ENCODE measurements at regions not wholly inside any gene's neighbourhood (a gene's known extent, or its start where the extent isn't known, plus 50 kb on each side); places are given as distances from the start of the nearest gene placed in this dataset.
"Not testable (repeated sequence)": the region's sequence is repeated elsewhere in the genome, so short reads cannot be mapped to it uniquely, and the experiment has no call there.

GRCh38 chr12:97714107-97714563 lies 251.5 kb downstream of the RMST start:
- DNase-seq = no peak

- no peak for DNase-seq
These were observed 253.8 kb downstream of the RMST start for GRCh38 chr12:97716356-97716755.

DNA sequence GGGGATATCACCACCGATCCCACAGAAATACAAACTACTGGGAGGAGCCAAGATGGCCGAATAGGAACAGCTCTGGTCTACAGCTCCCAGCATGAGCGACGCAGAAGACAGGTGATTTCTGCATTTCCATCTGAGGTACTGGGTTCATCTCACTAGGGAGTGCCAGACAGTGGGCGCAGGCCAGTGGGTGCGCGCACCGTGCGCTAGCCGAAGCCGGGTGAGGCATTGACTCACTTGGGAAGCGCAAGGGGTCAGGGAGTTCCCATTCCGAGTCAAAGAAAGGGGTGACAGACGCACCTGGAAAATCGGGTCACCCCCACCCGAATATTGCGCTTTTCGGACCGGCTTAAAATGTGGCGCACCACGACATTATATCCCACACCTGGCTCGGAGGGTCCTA lies 261.2 kb downstream of the RMST start:
- DNase-seq = not testable (repeated sequence)

- no peak for DNase-seq
These were observed 282.9 kb downstream of the RMST start for GRCh38 chr12:97745406-97746101.

GRCh38 chr12:97748298-97748697 lies 285.7 kb downstream of the RMST start:
- no peak for DNase-seq

GRCh38 chr12:97751704-97752103 lies 289.1 kb downstream of the RMST start:
- no peak for DNase-seq

DNA sequence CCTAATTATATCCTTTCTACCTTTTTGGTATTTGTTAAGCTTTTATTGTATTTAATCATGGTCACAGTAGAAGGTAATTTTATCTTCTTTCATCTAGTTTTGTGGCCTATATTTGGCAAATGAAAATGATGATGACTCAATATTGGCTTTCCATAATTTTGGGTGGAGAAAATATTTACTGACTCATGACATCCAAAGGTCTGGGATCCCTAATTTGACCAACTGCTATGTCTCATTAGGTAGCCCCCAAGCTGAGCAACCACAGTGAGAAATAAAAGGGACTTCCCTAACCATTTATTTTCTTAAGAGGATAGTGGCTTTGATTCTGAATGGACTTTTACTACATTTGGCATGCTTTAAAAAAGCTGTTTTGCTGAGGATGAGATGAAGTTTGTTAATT lies 289.5 kb downstream of the RMST start:
- no peak for DNase-seq

DNA sequence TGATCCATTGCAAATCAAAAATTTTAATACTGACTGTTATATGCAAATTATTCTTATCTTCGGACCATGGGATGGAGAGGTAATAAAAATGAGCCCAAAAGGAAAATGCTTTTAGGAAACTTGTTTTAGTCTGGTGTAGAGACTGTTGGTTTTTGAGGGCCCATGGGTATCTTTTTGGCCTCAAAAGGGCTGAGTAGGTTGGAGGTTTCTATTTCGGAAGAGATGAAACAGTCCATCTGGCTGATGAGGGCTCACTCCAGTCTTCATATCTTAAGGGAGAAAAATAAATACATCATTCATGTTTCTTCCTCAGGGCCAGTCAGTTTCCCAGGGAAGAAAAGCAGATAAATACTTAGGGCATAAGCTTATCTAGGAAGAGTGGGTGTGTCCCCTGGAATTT lies 290.7 kb downstream of the RMST start:
- DNase-seq = no peak

GRCh38 chr12:97754306-97754705 lies 291.7 kb downstream of the RMST start:
- no peak for DNase-seq

- no peak for DNase-seq
These were observed 293.6 kb downstream of the RMST start for GRCh38 chr12:97756066-97756666.

GRCh38 chr12:97756741-97757140 lies 294.1 kb downstream of the RMST start:
- DNase-seq = no peak

GRCh38 chr12:97757481-97758193 lies 295.0 kb downstream of the RMST start:
- no peak for DNase-seq

GRCh38 chr12:97758194-97758501 lies 295.5 kb downstream of the RMST start:
- no peak for DNase-seq

GRCh38 chr12:97758586-97758985 lies 296.0 kb downstream of the RMST start:
- no peak for DNase-seq

DNA sequence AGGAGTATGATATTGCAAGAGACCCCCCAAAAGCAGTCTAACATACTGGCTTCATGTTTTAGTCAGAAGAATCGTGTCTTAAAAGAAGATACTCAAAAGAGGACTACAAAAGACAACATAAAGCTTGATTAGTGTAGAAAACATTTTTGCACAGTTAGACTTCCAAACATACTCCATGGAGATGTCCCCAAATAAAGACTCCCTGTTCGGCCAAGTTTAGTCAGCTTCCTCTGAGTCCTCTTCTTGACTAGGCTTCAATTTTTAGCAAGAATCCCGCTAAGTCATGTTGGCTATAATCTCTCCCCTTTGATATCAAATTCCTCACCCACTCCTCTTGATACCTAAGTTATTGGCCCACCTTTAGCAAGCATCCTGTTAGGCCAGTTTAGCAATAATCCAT lies 298.0 kb downstream of the RMST start:
- no peak for DNase-seq

GRCh38 chr12:97763113-97763512 lies 300.5 kb downstream of the RMST start:
- DNase-seq = no peak

- DNase-seq = no peak
These were observed 302.1 kb downstream of the RMST start for GRCh38 chr12:97764700-97765099.

- DNase-seq = no peak
These were observed 304.7 kb downstream of the RMST start for GRCh38 chr12:97767347-97767746.

GRCh38 chr12:97778111-97778510 lies 315.5 kb downstream of the RMST start:
- no peak for DNase-seq

- DNase-seq = no peak
These were observed 318.7 kb downstream of the RMST start for GRCh38 chr12:97781342-97781741.

- no peak for DNase-seq
These were observed 322.3 kb downstream of the RMST start for GRCh38 chr12:97784904-97785303.

- DNase-seq = no peak
These were observed 327.7 kb downstream of the RMST start for GRCh38 chr12:97790281-97790680.

GRCh38 chr12:97797473-97797872 lies 334.9 kb downstream of the RMST start:
- DNase-seq = no peak

- DNase-seq = no peak
These were observed 338.0 kb downstream of the RMST start for GRCh38 chr12:97800561-97800960.
